Liver (tissue), 3 donors: ENCODE measurements at regions not wholly inside any gene's neighbourhood (a gene's known extent, or its start where the extent isn't known, plus 50 kb on each side); places are given as distances from the start of the nearest gene placed in this dataset.

Experiments used
- CTCF ChIP-seq: fragments of 150-350 bp; IDR thresholded peaks from 2 replicates; pipeline ENCODE4 v1.5.1; 2017; ENCODE audit warnings: improper control_type of control experiment, low read depth, low read length; ENCODE audit not compliant: missing input control
- MAX ChIP-seq: IDR thresholded peaks from 2 replicates; pipeline ENCODE4 v1.6.1; 2016; ENCODE audit warnings: antibody characterized with exemption
- REST ChIP-seq: IDR thresholded peaks from 2 replicates; pipeline ENCODE4 v1.6.1; 2016; ENCODE audit warnings: antibody characterized with exemption, mild to moderate bottlenecking
- SP1 ChIP-seq: IDR thresholded peaks from 2 replicates; pipeline ENCODE4 v1.6.1; 2018; ENCODE audit warnings: antibody characterized with exemption, mild to moderate bottlenecking
- TAF1 ChIP-seq: conservative IDR thresholded peaks from 2 replicates; pipeline ENCODE4 v1.6.1; 2016; ENCODE audit warnings: antibody characterized with exemption, mild to moderate bottlenecking
- donor health status: healthy.
- donor health status: healthy.

GRCh38 chr1:221875004-221875330, 133.1 kb upstream of the DUSP10 start:
- no peak for TF ChIP-seq CTCF
- TF ChIP-seq TAF1 = no peak
- no peak for TF ChIP-seq MAX
- TF ChIP-seq SP1 = no peak
- no peak for TF ChIP-seq REST
